Psoas muscle (tissue), 7 donors: ENCODE measurements at regions not wholly inside any gene's neighbourhood (a gene's known extent, or its start where the extent isn't known, plus 50 kb on each side); places are given as distances from the start of the nearest gene placed in this dataset.

Experiments used
- ATAC-seq, 4 donors: fragments of 200-7000 bp; cut with Tn5 transposase; one replicate each; pipeline ENCODE4 v1.9.1; 2020; ENCODE audit warnings: moderate library complexity in 3 of 4, mild to moderate bottlenecking in 2 of 4
- DNase-seq, 2 donors: peaks; one replicate each; pipeline ENCODE4 v3.0.0-alpha.2; 2020
- H3K27ac ChIP-seq: fragments of 200-600 bp; one replicate; pipeline ENCODE4 v1.8.0; 2022
- H3K27me3 ChIP-seq, 3 donors: fragments of 200-600 bp in 1 of 3; one replicate each; pipeline versions ENCODE4 v1.6.1 to v1.8.0; 2013 to 2022; ENCODE audit warnings: low read length in 2 of 3, mild to moderate bottlenecking in 2 of 3, moderate library complexity in 1 of 3; ENCODE audit not compliant: insufficient read depth in 3 of 3
- H3K36me3 ChIP-seq, 2 donors: fragments of 200-600 bp in 1 of 2; one replicate each; pipeline versions ENCODE4 v1.6.1 to v1.8.0; 2013 to 2022; ENCODE audit warnings: low read depth in 1 of 2, mild to moderate bottlenecking in 1 of 2, moderate library complexity in 1 of 2; ENCODE audit not compliant: insufficient read depth in 1 of 2
- H3K4me1 ChIP-seq: fragments of 200-600 bp; one replicate; pipeline ENCODE4 v1.8.0; 2022
- H3K4me3 ChIP-seq: fragments of 200-600 bp; one replicate; pipeline ENCODE4 v1.8.0; 2022; ENCODE audit warnings: mild to moderate bottlenecking
- H3K9me3 ChIP-seq: fragments of 200-600 bp; one replicate; pipeline ENCODE4 v1.8.0; 2022
- WGBS, 3 donors: extraction: QIAGEN DNeasy Blood & Tissue Kit; methylation state at CpG; one replicate each; pipeline versions ENCODE4 v1.1.6 to v1.1.7; 2013; 5-methylcytosine and 5-hydroxymethylcytosine counted together
- intact Hi-C, 2 donors: fragments of 100-400 bp; cut with DNase I; formaldehyde crosslinking; loops; one replicate each; pipeline versions ENCODE4 v1.11.0 to v1.14.2; 2022
- TF ChIP-seq, protein P1 (sequence below): fragments of 200-600 bp; IDR thresholded peaks from one replicate; pipeline ENCODE4 v1.8.0; 2022; ENCODE audit warnings: antibody characterized with exemption
- donor health status: healthy with polysubstance abuse.
- donor health status: DM: no; HTN: no; CAD: no; lungs with moderate emphysema.
- donor health status: Bipolar disorder and iron deficiency.
- donor health status: healthy.
- donor health status: DM: yes; HTN: yes; CAD: no.
- donor health status: DM: no; HTN: no; CAD: no.
- donor health status: DM: yes; HTN: yes; CAD: no.

DNA sequence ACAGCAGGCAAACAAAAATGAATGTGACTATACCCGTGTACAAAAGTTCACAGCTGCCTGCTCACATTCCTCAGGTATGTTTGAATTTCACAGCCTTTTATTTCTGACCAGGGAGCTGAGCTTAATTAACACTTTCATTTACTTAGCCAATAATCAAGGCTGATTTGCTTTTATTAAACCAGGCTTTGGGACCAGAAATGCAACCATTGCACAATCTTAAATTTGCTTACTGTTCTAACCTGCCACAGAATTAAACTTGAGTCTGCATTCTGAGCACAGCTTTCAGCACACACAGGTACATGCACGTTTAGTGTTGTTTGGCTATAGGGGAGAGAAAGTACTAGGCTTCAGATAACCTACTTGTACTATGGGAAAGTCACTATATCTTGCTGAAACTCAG lies 372.4 kb upstream of the ATP5MC3 start:
- no peak for ATAC-seq
- intact Hi-C loops, result no loop called here

GRCh38 chr2:175552902-175553301 lies 371.4 kb upstream of the ATP5MC3 start:
- H3K27me3 ChIP-seq, result peaks cover 0 to 5% (median 0%) of the 10 kb centered on the region in 3 donors
- ATAC-seq, result peak in 3 of 4 donors; percentile 47 to 90 (median 60)
- DNase-seq, result no peak
- no peak overlapping the region for H3K27ac ChIP-seq
- TF ChIP-seq, protein P1, sequence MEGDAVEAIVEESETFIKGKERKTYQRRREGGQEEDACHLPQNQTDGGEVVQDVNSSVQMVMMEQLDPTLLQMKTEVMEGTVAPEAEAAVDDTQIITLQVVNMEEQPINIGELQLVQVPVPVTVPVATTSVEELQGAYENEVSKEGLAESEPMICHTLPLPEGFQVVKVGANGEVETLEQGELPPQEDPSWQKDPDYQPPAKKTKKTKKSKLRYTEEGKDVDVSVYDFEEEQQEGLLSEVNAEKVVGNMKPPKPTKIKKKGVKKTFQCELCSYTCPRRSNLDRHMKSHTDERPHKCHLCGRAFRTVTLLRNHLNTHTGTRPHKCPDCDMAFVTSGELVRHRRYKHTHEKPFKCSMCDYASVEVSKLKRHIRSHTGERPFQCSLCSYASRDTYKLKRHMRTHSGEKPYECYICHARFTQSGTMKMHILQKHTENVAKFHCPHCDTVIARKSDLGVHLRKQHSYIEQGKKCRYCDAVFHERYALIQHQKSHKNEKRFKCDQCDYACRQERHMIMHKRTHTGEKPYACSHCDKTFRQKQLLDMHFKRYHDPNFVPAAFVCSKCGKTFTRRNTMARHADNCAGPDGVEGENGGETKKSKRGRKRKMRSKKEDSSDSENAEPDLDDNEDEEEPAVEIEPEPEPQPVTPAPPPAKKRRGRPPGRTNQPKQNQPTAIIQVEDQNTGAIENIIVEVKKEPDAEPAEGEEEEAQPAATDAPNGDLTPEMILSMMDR, result no peak
- H3K4me3 ChIP-seq, result no peak overlapping the region
- intact Hi-C loops, result no loop called here
- H3K36me3 ChIP-seq, result no peaks in the 10 kb centered on the region
- 5 to 12% (median 5%) methylated on average over 1 of the region's 1 CpG for WGBS, 3 donors
- H3K9me3 ChIP-seq, result no peaks in the 10 kb centered on the region
- H3K4me1 ChIP-seq, result no peaks in the 10 kb centered on the region

More for the DNA sequence above, 372.4 kb upstream of the ATP5MC3 start:
- peaks cover 0 to 5% (median 0%) of the 10 kb centered on the region in 3 donors for H3K27me3 ChIP-seq
- no peaks in the 10 kb centered on the region for H3K9me3 ChIP-seq
- 37 to 46% (median 46%) methylated on average over 2 of the region's 2 CpGs for WGBS, 3 donors
- no peaks in the 10 kb centered on the region for H3K4me1 ChIP-seq
- H3K36me3 ChIP-seq, result no peaks in the 10 kb centered on the region
- H3K27ac ChIP-seq, result no peak overlapping the region
- no peak overlapping the region for H3K4me3 ChIP-seq
- no peak for DNase-seq
- TF ChIP-seq, protein P1, result no peak

DNA sequence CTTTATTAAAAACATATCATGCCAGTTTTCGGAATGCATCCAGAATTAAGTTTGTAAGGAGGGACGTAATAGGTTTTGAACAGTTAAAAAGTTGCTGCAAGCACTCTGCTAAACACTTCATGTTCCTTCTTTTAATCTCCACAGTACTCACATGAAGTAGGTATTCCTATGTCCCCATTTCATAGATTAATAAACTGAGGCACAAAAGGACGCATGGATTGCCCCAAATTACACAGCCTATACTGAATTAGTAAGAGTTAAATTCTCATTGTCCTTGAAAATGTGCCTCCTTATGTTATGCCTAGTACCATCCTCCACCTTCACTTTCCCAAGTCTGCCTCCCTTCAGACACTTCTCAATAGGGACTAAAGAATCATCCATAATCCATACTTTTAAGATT lies 358.9 kb upstream of the ATP5MC3 start:
- ATAC-seq (no peak), DNase-seq (no peak)
- Histone ChIP-seq H3K27ac (no peak overlapping the region), H3K4me3 (no peak overlapping the region), H3K27me3 (no peaks in the 10 kb centered on the region), H3K4me1 (no peaks in the 10 kb centered on the region), H3K36me3 (no peaks in the 10 kb centered on the region), H3K9me3 (no peaks in the 10 kb centered on the region)
- intact Hi-C loops, result no loop called here
- 91 to 96% (median 93%) methylated on average over 3 of the region's 3 CpGs for WGBS, 3 donors
- TF ChIP-seq, protein P1, result no peak

DNA sequence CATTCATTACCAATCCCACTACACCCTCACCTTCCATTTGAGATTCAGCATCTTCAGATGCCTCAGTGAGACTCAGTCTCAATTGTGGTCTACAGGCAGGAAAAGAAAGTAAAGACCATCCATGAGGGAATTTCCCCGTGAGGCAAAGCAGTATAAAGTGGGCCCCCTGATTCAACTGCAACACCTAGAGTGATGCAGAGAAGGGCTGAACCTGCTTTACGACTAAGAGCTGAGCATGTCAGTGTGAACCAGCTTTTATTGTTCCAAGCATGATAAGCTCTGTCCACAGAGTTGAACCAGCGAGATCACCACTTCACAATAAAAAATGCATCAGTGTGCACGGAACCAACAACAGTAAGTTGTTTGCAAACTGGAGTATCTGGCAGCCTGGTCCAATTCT lies 357.6 kb upstream of the ATP5MC3 start:
- intact Hi-C loops, result no loop called here
- 70 to 80% (median 73%) methylated on average over 4 of the region's 4 CpGs for WGBS, 3 donors
- TF ChIP-seq, protein P1, result no peak

GRCh38 chr2:175536059-175536458 lies 354.5 kb upstream of the ATP5MC3 start:
- Histone ChIP-seq H3K36me3 (no peaks in the 10 kb centered on the region), H3K27ac (no peak overlapping the region), H3K9me3 (no peaks in the 10 kb centered on the region), H3K4me1 (no peaks in the 10 kb centered on the region), H3K27me3 (no peaks in the 10 kb centered on the region), H3K4me3 (no peak overlapping the region)
- 29 to 47% (median 35%) methylated on average over 1 of the region's 1 CpG for WGBS, 3 donors
- TF ChIP-seq, protein P1, result no peak
- intact Hi-C loops, result no loop called here
- no peak for ATAC-seq
- no peak for DNase-seq

More for the DNA sequence above, 357.6 kb upstream of the ATP5MC3 start:
- Histone ChIP-seq H3K4me3 (no peak overlapping the region), H3K36me3 (no peaks in the 10 kb centered on the region), H3K27me3 (no peaks in the 10 kb centered on the region), H3K27ac (no peak overlapping the region), H3K4me1 (no peaks in the 10 kb centered on the region), H3K9me3 (no peaks in the 10 kb centered on the region)
- DNase-seq, result no peak
- no peak for ATAC-seq
